ENCODE measurements at regions not wholly inside any gene's neighbourhood (a gene's known extent, or its start where the extent isn't known, plus 50 kb on each side); places are given as distances from the start of the nearest gene placed in this dataset.

GRCh38 chr9:1776668-1777067 lies 238.5 kb upstream of the SMARCA2 start:
- H3K9ac ChIP-seq (ENCODE audit: low read length in 5 of 5) = no peak overlapping the region
- H3K36me3 ChIP-seq (ENCODE audit: control insufficient read depth in 5 of 5, insufficient read depth in 5 of 5, low read length in 5 of 5) = no peaks in the 10 kb centered on the region
- H3K27ac ChIP-seq (ENCODE audit: low read depth, low read length) = no peak overlapping the region
- H3K27me3 ChIP-seq (ENCODE audit: control insufficient read depth in 5 of 5, insufficient read depth in 4 of 5, low read length in 5 of 5) = no peaks in the 10 kb centered on the region
- H3K9me3 ChIP-seq (ENCODE audit: control insufficient read depth in 5 of 5, low read length in 5 of 5) = no peaks in the 10 kb centered on the region
- H3K4me1 ChIP-seq (ENCODE audit: control insufficient read depth in 5 of 5, insufficient read depth in 5 of 5, low read length in 5 of 5) = no peaks in the 10 kb centered on the region
- H3K4me3 ChIP-seq (ENCODE audit: low read depth in 1 of 5, low read length in 5 of 5) = no peak overlapping the region

GRCh38 chr9:1791191-1791590 lies 224.0 kb upstream of the SMARCA2 start:
- Histone ChIP-seq H3K9ac (ENCODE audit: low read length in 5 of 5) (no peak overlapping the region), H3K9me3 (ENCODE audit: control insufficient read depth in 5 of 5, low read length in 5 of 5) (no peaks in the 10 kb centered on the region), H3K27me3 (ENCODE audit: control insufficient read depth in 5 of 5, insufficient read depth in 4 of 5, low read length in 5 of 5) (no peaks in the 10 kb centered on the region), H3K4me1 (ENCODE audit: control insufficient read depth in 5 of 5, insufficient read depth in 5 of 5, low read length in 5 of 5) (no peaks in the 10 kb centered on the region), H3K4me3 (ENCODE audit: low read depth in 1 of 5, low read length in 5 of 5) (no peak overlapping the region), H3K36me3 (ENCODE audit: control insufficient read depth in 5 of 5, insufficient read depth in 5 of 5, low read length in 5 of 5) (peaks cover 0 to 2% (median 0%) of the 10 kb centered on the region in 5 donors), H3K27ac (ENCODE audit: low read depth, low read length) (no peak overlapping the region)

GRCh38 chr9:1794547-1795270 lies 220.4 kb upstream of the SMARCA2 start:
- Histone ChIP-seq H3K36me3 (ENCODE audit: control insufficient read depth in 5 of 5, insufficient read depth in 5 of 5, low read length in 5 of 5) (peaks cover 0 to 5% (median 0%) of the 10 kb centered on the region in 5 donors), H3K27me3 (ENCODE audit: control insufficient read depth in 5 of 5, insufficient read depth in 4 of 5, low read length in 5 of 5) (no peaks in the 10 kb centered on the region), H3K4me3 (ENCODE audit: low read depth in 1 of 5, low read length in 5 of 5) (no peak overlapping the region), H3K4me1 (ENCODE audit: control insufficient read depth in 5 of 5, insufficient read depth in 5 of 5, low read length in 5 of 5) (no peaks in the 10 kb centered on the region), H3K9me3 (ENCODE audit: control insufficient read depth in 5 of 5, low read length in 5 of 5) (no peaks in the 10 kb centered on the region), H3K9ac (ENCODE audit: low read length in 5 of 5) (no peak overlapping the region), H3K27ac (ENCODE audit: low read depth, low read length) (no peak overlapping the region)

- no peak overlapping the region for H3K4me3 ChIP-seq (ENCODE audit: low read depth in 1 of 5, low read length in 5 of 5)
- H3K4me1 ChIP-seq (ENCODE audit: control insufficient read depth in 5 of 5, insufficient read depth in 5 of 5, low read length in 5 of 5) = peaks cover 0 to 11% (median 0%) of the 10 kb centered on the region in 5 donors
- H3K9ac ChIP-seq (ENCODE audit: low read length in 5 of 5) = no peak overlapping the region
- H3K9me3 ChIP-seq (ENCODE audit: control insufficient read depth in 5 of 5, low read length in 5 of 5) = peaks cover 0 to 9% (median 0%) of the 10 kb centered on the region in 5 donors
- no peaks in the 10 kb centered on the region for H3K27me3 ChIP-seq (ENCODE audit: control insufficient read depth in 5 of 5, insufficient read depth in 4 of 5, low read length in 5 of 5)
- no peaks in the 10 kb centered on the region for H3K36me3 ChIP-seq (ENCODE audit: control insufficient read depth in 5 of 5, insufficient read depth in 5 of 5, low read length in 5 of 5)
- H3K27ac ChIP-seq (ENCODE audit: low read depth, low read length) = no peak overlapping the region
Measured at GRCh38 chr9:1804128-1804865, 210.8 kb upstream of the SMARCA2 start.

- Histone ChIP-seq H3K9me3 (ENCODE audit: control insufficient read depth in 5 of 5, low read length in 5 of 5) (no peaks in the 10 kb centered on the region), H3K9ac (ENCODE audit: low read length in 5 of 5) (no peak overlapping the region), H3K27me3 (ENCODE audit: control insufficient read depth in 5 of 5, insufficient read depth in 4 of 5, low read length in 5 of 5) (no peaks in the 10 kb centered on the region), H3K4me3 (ENCODE audit: low read depth in 1 of 5, low read length in 5 of 5) (no peak overlapping the region), H3K4me1 (ENCODE audit: control insufficient read depth in 5 of 5, insufficient read depth in 5 of 5, low read length in 5 of 5) (no peaks in the 10 kb centered on the region), H3K27ac (ENCODE audit: low read depth, low read length) (no peak overlapping the region), H3K36me3 (ENCODE audit: control insufficient read depth in 5 of 5, insufficient read depth in 5 of 5, low read length in 5 of 5) (peaks cover 0 to 3% (median 0%) of the 10 kb centered on the region in 5 donors)
Measured at GRCh38 chr9:1829719-1830118, 185.4 kb upstream of the SMARCA2 start.

GRCh38 chr9:1832960-1833359 lies 182.2 kb upstream of the SMARCA2 start:
- H3K27me3 ChIP-seq (ENCODE audit: control insufficient read depth in 5 of 5, insufficient read depth in 4 of 5, low read length in 5 of 5) = no peaks in the 10 kb centered on the region
- peaks cover 0 to 3% (median 0%) of the 10 kb centered on the region in 5 donors for H3K36me3 ChIP-seq (ENCODE audit: control insufficient read depth in 5 of 5, insufficient read depth in 5 of 5, low read length in 5 of 5)
- H3K4me1 ChIP-seq (ENCODE audit: control insufficient read depth in 5 of 5, insufficient read depth in 5 of 5, low read length in 5 of 5) = no peaks in the 10 kb centered on the region
- no peak overlapping the region for H3K27ac ChIP-seq (ENCODE audit: low read depth, low read length)
- no peaks in the 10 kb centered on the region for H3K9me3 ChIP-seq (ENCODE audit: control insufficient read depth in 5 of 5, low read length in 5 of 5)
- H3K4me3 ChIP-seq (ENCODE audit: low read depth in 1 of 5, low read length in 5 of 5) = no peak overlapping the region
- H3K9ac ChIP-seq (ENCODE audit: low read length in 5 of 5) = no peak overlapping the region

- Histone ChIP-seq H3K36me3 (ENCODE audit: control insufficient read depth in 5 of 5, insufficient read depth in 5 of 5, low read length in 5 of 5) (peaks cover 0 to 5% (median 0%) of the 10 kb centered on the region in 5 donors), H3K9ac (ENCODE audit: low read length in 5 of 5) (no peak overlapping the region), H3K9me3 (ENCODE audit: control insufficient read depth in 5 of 5, low read length in 5 of 5) (no peaks in the 10 kb centered on the region), H3K4me1 (ENCODE audit: control insufficient read depth in 5 of 5, insufficient read depth in 5 of 5, low read length in 5 of 5) (no peaks in the 10 kb centered on the region), H3K27ac (ENCODE audit: low read depth, low read length) (no peak overlapping the region), H3K27me3 (ENCODE audit: control insufficient read depth in 5 of 5, insufficient read depth in 4 of 5, low read length in 5 of 5) (no peaks in the 10 kb centered on the region), H3K4me3 (ENCODE audit: low read depth in 1 of 5, low read length in 5 of 5) (no peak overlapping the region)
Measured at GRCh38 chr9:1837453-1838084, 177.6 kb upstream of the SMARCA2 start.

- Histone ChIP-seq H3K4me1 (ENCODE audit: control insufficient read depth in 5 of 5, insufficient read depth in 5 of 5, low read length in 5 of 5) (no peaks in the 10 kb centered on the region), H3K27me3 (ENCODE audit: control insufficient read depth in 5 of 5, insufficient read depth in 4 of 5, low read length in 5 of 5) (no peaks in the 10 kb centered on the region), H3K4me3 (ENCODE audit: low read depth in 1 of 5, low read length in 5 of 5) (no peak overlapping the region), H3K9ac (ENCODE audit: low read length in 5 of 5) (no peak overlapping the region), H3K27ac (ENCODE audit: low read depth, low read length) (no peak overlapping the region), H3K9me3 (ENCODE audit: control insufficient read depth in 5 of 5, low read length in 5 of 5) (no peaks in the 10 kb centered on the region), H3K36me3 (ENCODE audit: control insufficient read depth in 5 of 5, insufficient read depth in 5 of 5, low read length in 5 of 5) (peaks cover 0 to 5% (median 0%) of the 10 kb centered on the region in 5 donors)
Measured at GRCh38 chr9:1839909-1840308, 175.2 kb upstream of the SMARCA2 start.

- Histone ChIP-seq H3K4me3 (ENCODE audit: low read depth in 1 of 5, low read length in 5 of 5) (no peak overlapping the region), H3K4me1 (ENCODE audit: control insufficient read depth in 5 of 5, insufficient read depth in 5 of 5, low read length in 5 of 5) (no peaks in the 10 kb centered on the region), H3K9me3 (ENCODE audit: control insufficient read depth in 5 of 5, low read length in 5 of 5) (peaks cover 0 to 3% (median 0%) of the 10 kb centered on the region in 5 donors), H3K27me3 (ENCODE audit: control insufficient read depth in 5 of 5, insufficient read depth in 4 of 5, low read length in 5 of 5) (no peaks in the 10 kb centered on the region), H3K9ac (ENCODE audit: low read length in 5 of 5) (no peak overlapping the region), H3K27ac (ENCODE audit: low read depth, low read length) (no peak overlapping the region), H3K36me3 (ENCODE audit: control insufficient read depth in 5 of 5, insufficient read depth in 5 of 5, low read length in 5 of 5) (peaks cover 0 to 5% (median 0%) of the 10 kb centered on the region in 5 donors)
Measured at GRCh38 chr9:1845425-1845824, 169.7 kb upstream of the SMARCA2 start.

- Histone ChIP-seq H3K9me3 (ENCODE audit: control insufficient read depth in 5 of 5, low read length in 5 of 5) (peaks cover 0 to 4% (median 3%) of the 10 kb centered on the region in 5 donors), H3K27ac (ENCODE audit: low read depth, low read length) (no peak overlapping the region), H3K36me3 (ENCODE audit: control insufficient read depth in 5 of 5, insufficient read depth in 5 of 5, low read length in 5 of 5) (peaks cover 0 to 6% (median 0%) of the 10 kb centered on the region in 5 donors), H3K4me1 (ENCODE audit: control insufficient read depth in 5 of 5, insufficient read depth in 5 of 5, low read length in 5 of 5) (no peaks in the 10 kb centered on the region), H3K9ac (ENCODE audit: low read length in 5 of 5) (no peak overlapping the region), H3K4me3 (ENCODE audit: low read depth in 1 of 5, low read length in 5 of 5) (no peak overlapping the region), H3K27me3 (ENCODE audit: control insufficient read depth in 5 of 5, insufficient read depth in 4 of 5, low read length in 5 of 5) (no peaks in the 10 kb centered on the region)
Measured at GRCh38 chr9:1855726-1856125, 159.4 kb upstream of the SMARCA2 start.
